DMS153 (cell line): ENCODE measurements at regions not wholly inside any gene's neighbourhood (a gene's known extent, or its start where the extent isn't known, plus 50 kb on each side); places are given as distances from the start of the nearest gene placed in this dataset.
"Not testable (repeated sequence)": the region's sequence is repeated elsewhere in the genome, so short reads cannot be mapped to it uniquely, and the experiment has no call there.

Source experiments
- DNase-seq: peaks from one replicate; lab custom pipeline; 2025; lab: John Stamatoyannopoulos, UW

DNA sequence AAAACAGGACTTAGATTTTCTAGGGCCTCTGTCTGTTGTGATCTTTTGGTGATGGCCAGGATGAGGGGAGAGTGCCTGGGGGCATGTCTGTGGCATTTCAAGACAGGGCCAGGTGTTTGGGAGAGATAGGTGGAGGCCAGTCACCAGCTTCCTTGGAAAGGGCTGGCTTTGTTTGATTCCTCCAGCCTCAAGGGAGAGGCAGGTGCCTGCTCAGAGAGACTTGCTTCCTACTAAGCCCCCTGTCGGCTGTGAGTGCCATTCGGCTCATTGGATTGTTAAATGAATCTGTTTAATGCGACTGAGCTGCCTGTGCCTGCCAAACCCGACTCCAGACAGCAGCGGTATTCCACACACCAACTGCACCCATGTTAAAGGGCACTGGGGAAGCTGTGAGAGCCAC lies 304.1 kb upstream of the COBL start:
- DNase-seq, result no peak

DNA sequence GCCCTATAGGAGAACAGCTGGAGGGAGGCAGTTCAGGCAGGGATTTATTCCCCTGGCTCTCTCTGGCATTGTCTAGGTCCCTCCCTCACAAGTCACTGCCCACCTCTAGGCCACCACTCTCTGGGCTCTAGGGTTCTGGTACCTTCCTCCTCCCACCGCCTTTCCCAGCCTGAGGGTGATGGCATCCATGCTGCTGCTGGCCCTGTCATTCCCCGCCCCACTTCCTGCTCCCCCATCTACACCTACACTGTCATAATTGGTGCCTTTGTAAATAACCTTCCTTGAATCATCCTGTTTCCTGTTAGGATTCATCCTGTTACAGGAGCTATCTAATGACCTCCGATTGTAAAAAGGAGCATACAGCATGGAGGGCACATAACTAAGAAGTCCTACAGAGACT lies 303.3 kb upstream of the COBL start:
- DNase-seq, result peak; percentile 57

GRCh38 chr7:51617686-51618085 lies 301.1 kb upstream of the COBL start:
- DNase-seq, result no peak

GRCh38 chr7:51613911-51614357 lies 297.3 kb upstream of the COBL start:
- DNase-seq, result no peak

DNA sequence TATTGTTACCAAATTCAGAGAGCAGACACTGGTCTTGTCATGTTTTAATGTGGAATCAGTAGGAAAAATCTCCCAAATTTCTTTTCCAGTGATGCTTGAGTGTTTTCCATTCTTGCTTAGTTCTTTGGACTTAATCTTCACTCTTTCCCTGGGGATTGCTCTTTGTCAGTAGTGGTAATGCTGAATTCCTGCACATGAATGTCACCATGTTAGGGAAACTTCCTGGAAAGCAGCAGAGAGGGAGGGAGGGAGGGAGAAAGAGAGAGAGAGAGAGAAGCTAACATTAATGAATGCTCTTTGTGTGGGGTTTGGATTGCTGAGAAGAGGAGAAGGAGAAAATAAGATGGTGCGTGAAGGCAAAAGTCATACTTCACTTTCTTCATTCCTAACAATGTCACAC lies 295.3 kb upstream of the COBL start:
- DNase-seq, result no peak

DNA sequence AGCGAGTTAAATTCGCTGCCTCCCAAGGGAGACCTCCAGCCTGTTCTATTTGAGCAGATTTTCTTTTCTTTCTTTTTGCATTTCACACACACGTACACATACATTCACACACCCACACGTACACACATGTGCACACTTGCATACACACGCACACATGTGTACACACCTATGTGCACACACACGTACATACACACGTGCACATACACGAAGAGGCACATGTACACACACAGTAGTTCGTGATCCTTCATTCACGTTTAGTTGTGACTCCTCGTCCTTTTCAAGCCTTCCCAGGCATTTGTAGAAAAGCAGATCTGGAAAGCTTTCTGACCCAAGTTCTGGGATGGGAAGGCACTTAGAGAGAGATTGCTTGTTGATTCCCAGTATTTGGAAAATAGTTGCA lies 290.8 kb upstream of the COBL start:
- DNase-seq, result no peak

DNA sequence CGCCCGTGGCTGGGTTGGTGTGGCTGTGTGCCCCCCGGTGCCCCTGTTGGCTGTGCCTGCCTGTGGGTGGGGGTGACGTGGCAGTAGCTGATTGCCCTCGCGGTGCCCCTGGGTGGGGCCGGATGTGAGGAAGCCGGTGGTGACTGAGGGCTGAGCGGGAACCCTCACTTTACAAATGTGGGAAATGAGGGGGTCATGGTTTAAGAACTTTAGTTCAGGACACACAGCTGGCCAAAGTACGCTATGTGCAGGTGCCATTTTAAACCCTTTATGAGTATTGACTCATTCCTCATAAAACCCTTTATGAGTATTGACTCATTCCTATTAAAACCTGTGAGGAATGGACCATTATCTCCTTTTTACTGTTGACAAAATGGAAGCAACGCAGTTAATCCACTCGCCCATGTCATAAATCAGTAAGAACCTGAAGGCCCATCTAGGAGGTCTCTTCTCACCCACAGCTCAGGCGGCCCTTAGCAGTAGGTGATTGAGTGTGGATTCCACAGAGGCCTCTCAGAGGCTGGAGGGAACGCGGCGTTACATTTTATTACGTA lies 290.1 kb upstream of the COBL start:
- peak; percentile 97 for DNase-seq

DNA sequence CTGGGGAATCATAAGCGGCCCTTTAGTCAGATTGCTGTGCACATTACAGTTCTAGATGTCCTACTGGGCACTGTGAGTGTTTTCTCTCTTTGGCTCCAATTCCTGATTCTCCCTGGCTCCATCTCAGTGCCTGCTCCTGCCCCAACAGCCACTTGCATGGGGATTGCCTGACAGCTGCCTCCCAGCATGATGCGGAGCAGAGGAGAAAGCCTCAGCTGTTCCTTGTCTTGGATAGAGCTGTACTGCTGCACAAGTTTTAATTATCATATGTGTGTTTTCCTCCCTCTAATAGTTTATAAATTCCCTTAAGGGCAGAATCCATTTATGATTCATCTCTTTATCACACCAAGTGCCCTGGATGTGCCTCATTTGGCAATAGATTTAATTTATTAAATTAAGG lies 285.8 kb upstream of the COBL start:
- DNase-seq, result no peak

- DNase-seq, result no peak
These were observed 284.9 kb upstream of the COBL start for GRCh38 chr7:51601461-51601860.

DNA sequence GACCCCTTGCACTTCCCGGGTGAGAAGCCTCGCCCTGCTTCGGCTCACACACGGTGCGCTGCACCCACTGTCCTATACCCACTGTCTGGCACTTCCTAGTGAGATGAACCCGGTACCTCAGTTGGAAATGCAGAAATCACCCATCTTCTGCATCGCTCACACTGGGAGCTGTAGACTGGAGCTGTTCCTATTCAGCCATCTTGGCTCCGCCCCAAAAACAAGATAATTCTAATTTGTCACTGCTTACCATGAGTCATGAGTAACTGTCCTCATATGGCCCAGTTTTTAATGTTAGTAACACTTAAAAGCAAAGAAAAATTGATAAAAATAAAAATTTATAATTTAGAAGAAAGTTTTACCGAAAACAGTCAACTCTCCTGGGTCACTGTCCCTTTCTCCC lies 283.3 kb upstream of the COBL start:
- not testable (repeated sequence) for DNase-seq

GRCh38 chr7:51593628-51594027 lies 277.0 kb upstream of the COBL start:
- no peak for DNase-seq

DNA sequence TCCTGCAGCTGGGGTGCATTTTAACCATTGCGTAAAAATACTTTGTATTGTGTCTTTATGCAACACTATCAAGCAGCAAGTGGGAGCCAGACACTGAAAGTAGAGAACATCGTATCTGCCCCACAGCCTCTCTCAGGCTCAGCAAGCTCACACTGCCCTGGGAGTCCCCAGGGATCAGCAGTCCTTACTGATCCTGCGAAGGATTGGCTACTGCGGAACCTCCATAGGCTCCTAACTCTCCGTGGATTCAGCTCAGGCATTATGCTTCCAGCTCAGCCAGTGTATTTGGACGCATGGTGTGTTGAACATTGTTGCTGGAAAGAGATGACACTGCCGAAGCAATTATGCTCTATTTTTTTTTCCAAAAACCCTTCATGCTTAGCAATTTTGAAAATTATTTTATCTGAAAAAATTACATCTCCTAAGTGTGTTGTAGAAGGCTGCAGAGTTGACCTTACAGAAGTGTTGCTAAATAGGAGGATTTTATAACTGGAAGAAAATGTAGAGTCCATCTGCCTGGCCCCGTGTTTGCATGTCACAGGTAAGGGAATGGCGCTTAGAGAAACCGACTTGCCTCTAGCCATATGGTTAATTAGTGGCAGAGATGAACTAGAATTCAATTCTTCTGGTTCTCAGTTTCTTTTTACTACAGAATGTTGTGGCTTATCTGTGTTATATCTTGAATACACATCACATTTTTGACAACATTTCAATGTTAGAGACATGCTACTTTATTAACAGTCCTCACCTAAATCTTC lies 276.4 kb upstream of the COBL start:
- no peak for DNase-seq

DNA sequence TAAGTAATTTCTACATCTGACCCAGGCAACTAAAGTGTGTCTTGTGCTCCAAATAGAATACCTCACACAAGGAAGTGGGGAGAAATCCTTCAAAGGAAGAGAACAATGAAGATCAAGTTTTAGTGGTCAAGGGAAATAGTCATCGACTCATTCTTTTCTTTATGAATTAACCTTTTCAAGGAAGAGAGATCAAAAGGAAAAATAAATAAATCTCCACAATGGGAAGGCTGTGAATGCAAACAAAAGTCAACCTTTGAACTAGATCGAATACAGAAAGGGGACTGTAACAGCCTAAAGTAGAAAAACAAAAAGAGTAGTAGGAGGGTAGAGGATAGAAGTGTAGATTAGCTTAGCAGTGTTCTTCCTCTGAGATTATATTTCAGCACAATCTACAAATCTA lies 274.6 kb upstream of the COBL start:
- peak; percentile 38 for DNase-seq

DNA sequence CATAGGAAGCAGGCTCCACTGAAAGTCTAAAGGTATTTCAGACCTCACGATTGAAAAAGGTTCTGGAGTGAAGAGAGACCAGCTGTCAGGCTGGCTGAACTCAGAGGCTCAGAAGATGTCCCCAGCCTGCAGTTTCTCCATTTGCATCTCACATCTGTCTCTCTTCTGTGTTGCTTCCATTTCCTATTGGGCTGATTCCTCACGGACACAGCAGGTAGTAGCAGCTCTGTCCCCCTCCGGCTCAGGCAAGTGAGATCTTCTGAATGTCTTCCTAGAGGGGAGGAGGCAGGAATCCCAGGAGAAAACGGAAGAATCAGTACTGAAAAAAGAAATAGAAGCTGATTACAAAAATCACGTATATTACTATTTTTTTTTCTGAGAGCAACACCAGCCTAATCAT lies 274.1 kb upstream of the COBL start:
- DNase-seq, result no peak

- DNase-seq, result peak; percentile 28
These were observed 272.5 kb upstream of the COBL start for GRCh38 chr7:51589111-51589510.

DNA sequence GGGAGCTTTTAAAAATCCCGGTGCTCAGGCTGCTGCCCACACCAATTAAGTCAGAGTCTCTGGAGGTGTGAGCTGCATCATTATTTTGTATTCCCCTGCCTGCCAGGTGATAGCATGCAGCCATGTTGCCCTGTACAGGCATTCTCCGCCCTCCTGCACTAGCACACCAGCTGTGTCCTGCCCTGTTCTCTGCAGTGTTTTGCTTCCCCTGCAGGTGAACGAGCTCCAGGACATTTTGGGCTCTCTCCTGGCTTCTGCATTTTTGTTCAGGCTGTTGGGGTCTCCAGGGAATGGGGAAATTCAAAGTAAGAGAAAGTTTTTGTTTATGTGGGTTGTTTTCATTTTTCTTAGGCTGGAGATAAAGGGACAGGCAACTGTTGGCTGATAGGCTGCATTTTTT lies 271.0 kb upstream of the COBL start:
- no peak for DNase-seq

- DNase-seq, result no peak
These were observed 260.8 kb upstream of the COBL start for GRCh38 chr7:51577390-51577789.

DNA sequence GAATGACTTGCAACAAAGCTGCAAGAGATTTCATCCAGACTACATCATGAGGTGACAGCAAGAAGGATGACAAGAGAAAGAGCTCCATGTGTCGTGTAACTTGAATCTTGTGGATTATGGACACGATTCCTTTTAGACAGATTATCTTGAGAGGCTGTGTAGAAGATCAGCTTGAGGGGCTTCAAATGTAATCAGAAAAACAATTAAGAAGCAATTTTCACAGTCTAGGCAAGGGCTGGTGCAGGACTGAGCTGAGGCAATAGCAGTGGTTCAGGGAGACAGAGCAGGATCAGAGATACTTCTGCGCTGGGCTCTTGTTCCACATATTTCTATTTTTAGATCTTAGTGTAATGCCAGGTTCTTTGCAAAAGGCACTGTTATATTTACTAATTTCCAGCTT lies 253.0 kb upstream of the COBL start:
- DNase-seq, result no peak

DNA sequence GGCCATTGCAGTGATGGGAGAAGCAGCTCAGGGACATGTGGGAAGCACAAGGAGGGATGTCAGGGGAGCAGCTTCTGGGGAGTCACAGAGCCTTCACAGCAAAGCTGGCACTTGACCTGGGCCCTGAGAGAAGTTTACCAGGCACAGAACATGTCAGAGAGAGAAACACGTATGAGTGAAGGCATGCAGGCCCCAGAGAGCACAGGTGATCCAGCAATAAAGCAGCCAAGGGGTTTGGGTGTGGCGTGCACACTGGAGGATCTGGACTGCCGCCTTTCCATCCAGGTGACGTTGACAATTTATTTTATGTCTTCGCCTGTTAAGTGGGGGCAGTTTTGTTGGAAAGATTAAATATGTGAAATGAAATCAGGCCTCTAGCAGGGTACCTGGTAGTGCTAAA lies 252.6 kb upstream of the COBL start:
- DNase-seq, result no peak

DNA sequence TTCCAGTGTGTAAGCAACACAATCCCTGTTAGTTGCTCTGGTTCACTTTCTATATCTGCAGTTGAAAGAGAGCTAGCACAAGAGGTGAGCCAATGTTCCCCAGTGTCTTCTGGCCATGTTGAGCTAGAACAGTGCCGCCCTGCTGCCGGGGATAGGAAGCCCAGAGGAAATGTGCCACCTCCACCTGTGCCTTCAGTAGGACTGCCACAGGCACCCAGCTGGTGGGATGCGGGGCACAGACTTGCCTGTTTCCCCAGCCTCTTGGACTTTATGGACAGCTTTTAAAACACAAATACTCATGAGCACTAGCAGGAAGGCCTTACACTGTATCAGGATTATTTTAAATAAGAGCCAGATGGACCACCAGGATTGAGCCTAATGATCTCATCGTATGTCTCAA lies 234.5 kb upstream of the COBL start:
- no peak for DNase-seq

DNA sequence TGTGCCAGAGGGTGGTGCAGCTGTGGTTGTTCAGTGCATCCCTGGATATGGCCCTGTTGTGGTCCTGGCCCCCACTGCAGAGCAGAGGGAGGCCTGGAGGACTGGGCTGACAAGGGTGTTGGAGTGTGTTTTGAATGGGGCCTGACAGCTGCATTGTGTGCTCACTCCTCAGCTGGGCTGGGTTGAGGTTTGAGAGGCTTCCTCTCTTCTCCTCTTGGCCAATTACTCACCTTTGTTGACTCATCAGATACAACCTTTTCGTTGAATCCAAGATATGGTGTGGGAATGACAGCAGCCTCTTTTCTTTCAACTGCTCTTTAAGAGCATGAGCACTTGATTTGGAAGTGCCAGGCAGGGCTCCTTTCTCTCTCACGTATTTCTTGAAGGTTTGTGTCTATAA lies 228.5 kb upstream of the COBL start:
- no peak for DNase-seq

DNA sequence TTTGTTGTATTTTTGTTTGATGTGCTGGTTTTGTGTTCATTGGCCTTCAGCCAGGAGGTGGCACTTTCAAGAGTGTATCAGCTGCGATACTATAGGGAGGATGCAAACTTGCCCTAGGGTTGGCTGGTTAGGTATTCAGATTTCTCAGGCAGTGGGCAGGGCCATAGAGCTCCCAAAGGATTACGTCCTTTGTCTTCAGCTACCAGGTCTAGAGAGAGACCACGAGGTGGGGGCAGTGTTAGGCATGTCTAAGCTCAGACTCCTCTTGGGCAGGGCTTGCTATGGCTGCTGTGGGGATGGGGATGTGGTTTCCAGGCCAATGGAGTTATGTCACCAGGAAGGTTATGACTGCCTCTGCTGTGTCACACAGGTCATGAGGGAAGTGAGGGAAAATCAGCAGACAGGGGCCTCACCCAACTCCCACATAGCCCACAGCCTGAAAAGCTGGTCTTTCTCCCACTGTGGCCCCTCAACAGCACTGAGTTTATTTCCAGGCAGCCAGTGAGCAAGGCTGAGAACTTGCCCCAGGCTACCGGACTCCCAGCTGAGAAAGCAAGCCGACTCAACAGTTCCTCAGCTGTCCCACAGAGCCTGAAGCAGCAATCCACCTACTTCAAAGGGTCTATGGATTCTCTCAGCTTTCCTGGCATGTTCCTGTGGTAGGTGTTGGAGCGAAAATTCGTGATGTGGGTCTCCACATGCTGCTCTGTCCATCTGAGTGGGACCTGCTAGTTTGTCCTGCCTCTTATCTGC lies 227.4 kb upstream of the COBL start:
- peak; percentile 99 for DNase-seq

DNA sequence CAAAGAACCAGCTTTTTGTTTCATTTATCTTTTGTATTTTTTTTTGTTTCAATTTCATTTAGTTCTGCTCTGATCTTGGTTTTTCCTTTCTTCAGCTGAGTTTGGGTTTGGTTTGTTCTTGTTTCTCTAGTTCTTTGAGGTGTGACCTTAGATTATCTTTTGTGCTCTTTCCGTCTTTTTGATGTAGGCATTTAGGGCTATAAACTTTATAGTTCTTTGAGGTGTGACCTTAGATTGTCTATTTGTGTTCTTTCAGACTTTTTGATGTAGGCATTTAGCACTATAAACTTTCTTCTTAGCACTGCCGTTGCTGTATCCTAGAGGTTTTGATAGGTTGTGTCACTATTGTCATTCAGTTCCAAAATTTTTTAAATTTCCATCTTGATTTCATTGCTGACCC lies 224.3 kb upstream of the COBL start:
- not testable (repeated sequence) for DNase-seq
